ACHN (cell line): ENCODE measurements at regions not wholly inside any gene's neighbourhood (a gene's known extent, or its start where the extent isn't known, plus 50 kb on each side); places are given as distances from the start of the nearest gene placed in this dataset.
A peak's percentile ranks its signal among the peaks of the same experiment; 100 is the strongest.
"Not testable (repeated sequence)": the region's sequence is repeated elsewhere in the genome, so short reads cannot be mapped to it uniquely, and the experiment has no call there.

ENCODE experiments used
- DNase-seq: peaks from one replicate; pipeline ENCODE4 v3.0.0-alpha.2; 2015
- in situ Hi-C: cut with HindIII; loops from 2 replicates; pipeline ENCODE4 v1.10.0; 2017; ENCODE audit warnings: low sequenced_read_pairs, low pct_ligation_motif_present, low pct_unique_long_range_greater_than_20kb

DNA sequence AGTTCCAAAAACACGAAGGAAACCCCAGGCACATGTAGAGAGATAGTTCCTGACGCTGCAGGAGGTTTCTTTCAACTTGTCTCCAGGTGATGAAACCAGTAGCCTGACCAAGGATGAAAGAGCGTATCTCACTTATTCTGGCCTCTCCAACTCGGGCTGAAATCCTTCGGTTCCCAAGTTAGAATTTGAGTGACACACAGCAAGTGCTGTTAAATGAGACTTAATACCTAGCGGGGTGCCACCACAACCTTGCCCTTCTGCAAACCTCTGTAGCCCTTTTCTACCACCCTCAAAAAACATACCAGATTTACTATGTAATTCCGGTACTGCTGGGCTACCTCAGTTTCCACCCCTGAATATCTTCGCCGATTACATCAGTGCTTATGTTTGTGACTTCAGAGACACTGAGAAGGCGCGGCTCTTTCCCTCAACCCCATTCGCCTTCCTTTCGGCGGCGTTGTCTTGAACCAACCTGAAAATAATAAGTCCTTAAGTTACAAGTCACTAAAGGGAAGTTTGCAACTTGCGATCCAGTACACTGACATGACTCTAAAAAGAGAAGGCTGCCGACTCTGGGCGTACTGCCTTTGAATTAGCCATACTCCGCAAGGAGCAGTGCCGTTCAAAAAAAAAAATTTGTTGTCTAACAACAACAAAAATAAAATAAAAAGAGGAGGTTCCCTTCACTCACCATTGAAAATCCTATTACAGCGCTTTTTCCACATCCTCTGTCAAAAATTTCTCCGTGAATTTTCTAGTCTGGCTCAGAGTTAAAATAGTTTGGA lies 194.9 kb upstream of the ZNF184 start:
- in situ Hi-C loops: no loop called here
- no peak for DNase-seq

DNA sequence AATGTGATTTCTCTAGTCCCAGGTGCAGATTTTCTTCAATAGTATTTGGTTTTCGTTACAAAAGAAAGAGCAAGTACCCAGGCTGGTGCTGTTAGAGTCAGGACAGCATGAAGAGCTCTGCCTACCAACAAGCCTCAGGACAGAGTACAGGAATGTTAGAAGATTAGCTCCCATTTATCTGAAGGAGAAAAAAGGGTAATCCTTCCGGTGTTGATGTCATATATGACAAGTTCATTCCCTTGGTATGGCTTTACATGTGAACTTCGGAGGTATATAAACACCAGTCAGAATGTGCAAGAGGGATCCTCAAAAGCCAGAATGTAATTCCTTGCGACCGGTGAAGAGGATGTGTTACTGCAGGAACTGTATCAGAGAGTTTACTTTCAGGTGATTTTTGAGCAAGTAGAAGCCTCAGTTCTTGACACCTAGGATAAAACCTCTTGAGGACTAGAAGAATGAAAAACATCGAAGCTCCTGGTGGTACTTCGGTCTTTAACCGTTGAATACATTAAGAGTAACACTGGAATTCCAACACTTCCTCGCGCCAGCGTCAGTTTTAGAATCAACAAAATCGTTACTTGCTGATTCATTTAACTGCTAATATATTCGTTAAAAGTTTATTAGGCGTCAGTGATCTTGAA lies 194.2 kb upstream of the ZNF184 start:
- DNase-seq: no peak

DNA sequence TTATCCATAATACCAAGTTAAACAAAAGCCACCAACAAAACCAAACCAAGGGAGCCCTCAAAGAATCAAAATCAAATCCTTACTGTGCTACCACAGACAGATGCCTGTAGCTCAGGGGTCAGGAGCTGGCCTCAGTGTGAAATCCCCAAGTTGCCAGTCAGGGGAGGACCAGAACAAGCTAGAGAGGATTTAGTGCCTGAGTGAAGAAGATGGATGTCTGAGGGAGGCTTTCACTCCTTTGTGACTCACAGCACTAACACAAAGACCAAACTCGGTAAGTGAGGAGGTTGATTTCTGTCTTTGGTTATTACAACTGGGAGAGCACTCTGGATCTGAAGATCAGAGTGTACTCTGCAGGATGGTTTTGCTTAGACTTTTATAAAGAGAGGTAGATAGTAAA lies 189.9 kb upstream of the ZNF184 start:
- no peak for DNase-seq
- in situ Hi-C loops: no loop called here

More for the DNA sequence above, 194.2 kb upstream of the ZNF184 start:
- in situ Hi-C loops: no loop called here

DNA sequence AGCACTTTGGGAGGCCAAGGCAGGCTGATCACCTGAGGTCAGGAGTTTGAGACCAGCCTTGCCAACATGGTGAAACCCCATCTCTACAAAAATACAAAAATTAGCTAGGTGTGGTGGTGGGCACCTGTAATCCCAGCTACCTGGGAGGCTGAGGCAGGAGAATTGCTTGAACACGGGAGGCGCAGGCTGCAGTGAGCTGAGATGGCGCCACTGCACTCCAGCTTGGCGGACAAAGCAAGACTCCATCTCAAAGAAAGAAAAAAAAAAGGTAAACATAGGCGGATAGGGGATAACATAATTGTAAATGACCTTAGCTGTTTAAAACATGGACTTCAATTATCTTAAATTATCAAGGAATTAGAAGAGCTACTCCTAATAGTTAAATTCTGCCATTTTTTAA lies 189.3 kb upstream of the ZNF184 start:
- DNase-seq, in situ Hi-C loops: not testable (repeated sequence)

DNA sequence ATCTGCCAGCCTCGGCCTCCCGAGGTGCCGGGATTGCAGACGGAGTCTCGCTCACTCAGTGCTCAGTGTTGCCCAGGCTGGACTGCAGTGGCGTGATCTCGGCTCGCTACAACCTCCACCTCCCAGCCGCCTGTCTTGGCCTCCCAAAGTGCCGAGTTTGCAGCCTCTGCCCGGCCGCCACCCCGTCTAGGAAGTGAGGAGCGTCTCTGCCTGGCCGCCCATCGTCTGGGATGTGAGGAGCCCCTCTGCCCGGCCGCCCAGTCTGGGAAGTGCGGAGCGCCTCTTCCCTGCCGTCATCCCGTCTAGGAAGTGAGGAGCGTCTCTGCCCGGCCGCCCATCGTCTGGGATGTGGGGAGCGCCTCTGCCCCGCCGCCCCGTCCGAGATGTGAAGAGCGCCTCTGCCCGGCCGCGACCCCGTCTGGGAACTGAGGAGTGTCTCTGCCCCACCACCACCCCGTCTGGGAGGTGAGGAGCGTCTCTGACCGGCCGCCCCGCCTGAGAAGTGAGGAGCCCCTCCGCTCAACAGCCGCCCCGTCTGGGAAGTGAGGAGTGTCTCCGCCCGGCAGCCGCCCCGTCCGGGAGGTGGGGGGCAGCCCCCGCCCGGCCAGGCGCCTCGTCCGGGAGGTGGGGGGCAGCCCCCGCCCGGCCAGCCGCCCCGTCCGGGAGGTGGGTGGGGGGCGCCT lies 180.4 kb upstream of the ZNF184 start:
- in situ Hi-C loops, DNase-seq: not testable (repeated sequence)

DNA sequence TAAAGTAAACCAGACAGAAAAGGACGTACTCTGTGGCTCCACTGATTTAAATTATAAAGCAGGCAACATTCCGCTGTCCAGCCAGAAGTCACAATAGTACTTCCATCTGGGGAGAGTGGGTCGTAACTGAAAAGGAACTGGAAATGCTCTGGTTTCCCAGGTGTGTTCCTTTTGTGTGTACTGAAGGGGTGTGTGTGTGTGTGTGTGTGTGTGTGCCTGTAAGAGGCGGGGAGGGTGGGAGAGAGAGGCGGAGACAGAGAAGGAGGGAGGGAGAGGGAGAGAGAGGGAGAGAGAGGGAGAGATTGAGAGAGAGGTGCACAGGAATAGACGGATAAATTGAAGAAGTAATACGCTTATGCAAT lies 178.4 kb upstream of the ZNF184 start:
- in situ Hi-C loops: no loop called here
- DNase-seq: peak; percentile 48

DNA sequence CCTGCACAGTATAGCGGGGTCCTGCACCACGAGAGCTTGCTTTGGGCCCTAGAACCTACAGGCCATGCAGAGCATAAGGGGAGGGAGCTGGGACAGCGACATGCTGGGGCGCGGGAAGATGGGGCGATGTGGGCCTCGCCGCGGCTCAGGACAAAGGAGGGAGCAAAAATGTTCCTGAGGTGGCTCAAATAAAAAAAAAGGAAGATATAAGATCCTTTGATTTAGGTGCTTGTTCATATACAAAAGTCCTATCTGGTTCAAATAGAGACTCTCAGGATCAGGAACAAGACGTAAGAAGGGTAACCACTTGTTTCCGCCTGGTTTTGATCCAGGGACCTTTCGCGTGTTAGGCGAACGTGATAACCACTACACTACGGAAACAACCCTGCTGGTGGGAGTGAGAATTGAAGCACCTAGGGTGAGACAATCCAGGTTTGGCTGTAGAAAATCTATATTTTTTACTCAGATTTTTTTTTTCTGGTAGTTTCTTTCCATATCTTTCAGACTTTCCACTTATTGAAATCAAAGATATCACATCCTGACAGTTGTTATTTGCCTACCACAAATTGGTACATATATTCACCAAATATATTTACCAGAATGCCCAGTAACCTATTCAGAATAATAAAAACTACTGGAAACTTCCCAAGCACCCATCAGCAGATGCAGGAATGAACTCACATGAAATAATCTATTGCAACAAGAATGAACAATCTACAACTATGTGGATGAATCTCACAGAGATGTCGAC lies 177.9 kb upstream of the ZNF184 start:
- peak; percentile 80 for DNase-seq
- in situ Hi-C loops: no loop called here

DNA sequence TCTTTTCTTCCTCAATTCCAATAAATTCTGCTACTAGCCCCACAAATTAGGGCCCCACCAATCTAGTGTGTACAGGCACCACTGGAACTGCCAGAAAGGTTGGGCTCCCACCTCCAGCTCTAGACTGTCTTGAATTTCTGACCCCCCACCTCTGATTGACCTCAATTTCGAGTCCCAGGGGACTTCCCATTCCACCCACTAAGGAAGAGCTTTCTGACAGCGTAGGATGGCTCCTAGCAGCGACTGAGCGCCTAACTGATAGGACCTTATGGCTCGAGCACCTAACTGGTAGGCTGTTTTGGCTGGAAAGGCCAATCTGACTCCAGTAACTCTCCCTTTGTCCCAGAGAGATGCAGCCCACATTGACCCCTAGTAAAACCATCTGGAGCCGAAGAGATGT lies 171.6 kb upstream of the ZNF184 start:
- DNase-seq: no peak
- in situ Hi-C loops: no loop called here

DNA sequence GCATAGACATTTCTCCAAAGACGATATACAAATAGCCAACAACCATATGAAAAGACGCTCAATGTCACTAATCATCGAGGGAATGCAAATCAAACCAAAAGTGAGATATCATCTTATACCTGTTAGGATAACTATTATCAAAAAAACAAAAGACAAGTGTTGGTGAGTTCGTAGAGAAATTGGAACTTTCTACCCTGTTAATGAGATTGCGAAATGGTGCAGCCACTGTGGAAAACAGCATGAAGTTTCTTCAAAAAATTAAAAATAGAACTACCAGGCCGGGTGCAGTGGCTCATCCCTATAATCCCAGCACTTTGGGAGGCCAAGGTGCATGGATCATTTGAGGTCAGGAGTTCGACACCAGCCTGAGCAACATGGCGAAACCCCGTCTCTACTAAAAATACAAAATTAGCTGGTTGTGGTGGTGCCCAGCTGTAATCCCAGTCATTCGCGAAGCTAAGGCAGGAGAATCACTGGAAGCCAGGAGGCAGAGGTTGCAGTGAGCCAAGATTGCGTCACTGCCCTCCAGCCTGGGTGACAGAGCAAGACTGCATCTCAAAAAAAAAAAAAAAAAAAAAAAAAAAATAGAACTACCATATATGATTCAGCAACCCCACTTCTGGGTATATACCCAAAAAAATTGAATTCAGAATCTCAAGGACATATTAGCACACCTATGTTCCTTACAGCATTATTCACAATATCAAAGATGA lies 170.0 kb upstream of the ZNF184 start:
- in situ Hi-C loops: no loop called here
- no peak for DNase-seq

DNA sequence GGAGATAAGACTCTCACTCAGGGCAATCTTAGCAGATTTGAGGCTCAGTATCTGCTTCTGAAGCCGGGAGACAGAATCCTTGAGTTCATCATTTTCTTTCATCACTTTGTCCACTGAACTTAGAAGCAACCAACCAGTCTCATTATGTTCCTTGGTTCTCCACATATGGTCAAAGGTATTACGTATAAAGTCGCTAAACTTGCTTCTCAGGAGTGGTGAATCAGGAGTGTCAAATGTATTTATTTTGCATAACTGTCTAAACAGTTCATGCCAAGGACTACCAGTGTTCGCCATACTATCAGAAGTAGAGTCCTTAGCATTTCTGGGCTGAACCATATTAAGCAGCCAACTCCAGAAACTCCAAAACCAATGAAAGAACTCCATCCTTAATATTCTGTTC lies 163.0 kb upstream of the ZNF184 start:
- in situ Hi-C loops, DNase-seq: not testable (repeated sequence)

DNA sequence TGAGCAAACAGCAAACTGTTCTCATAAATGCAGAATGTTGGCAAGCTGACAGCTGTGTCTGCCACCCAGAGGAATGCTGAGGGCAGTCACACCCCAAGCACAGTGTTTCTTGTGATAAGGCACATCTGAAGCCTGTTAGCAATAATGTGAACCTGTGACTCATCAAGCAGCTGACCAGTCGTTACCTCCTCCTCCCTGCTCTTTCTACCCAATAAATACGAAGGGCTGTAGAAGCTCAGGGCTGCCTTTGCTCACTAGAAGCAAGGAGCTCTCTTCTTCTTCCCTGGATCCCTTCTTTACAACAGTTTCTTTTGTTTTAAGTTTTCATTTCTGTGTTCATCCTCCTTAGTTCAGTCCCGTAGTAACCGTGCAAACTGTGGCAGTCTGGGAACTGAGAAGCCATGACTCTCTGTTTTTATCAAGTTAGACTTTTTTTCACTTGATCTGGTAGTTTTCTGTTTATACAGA lies 160.3 kb upstream of the ZNF184 start:
- peak; percentile 91 for DNase-seq
- in situ Hi-C loops: not testable (repeated sequence)

DNA sequence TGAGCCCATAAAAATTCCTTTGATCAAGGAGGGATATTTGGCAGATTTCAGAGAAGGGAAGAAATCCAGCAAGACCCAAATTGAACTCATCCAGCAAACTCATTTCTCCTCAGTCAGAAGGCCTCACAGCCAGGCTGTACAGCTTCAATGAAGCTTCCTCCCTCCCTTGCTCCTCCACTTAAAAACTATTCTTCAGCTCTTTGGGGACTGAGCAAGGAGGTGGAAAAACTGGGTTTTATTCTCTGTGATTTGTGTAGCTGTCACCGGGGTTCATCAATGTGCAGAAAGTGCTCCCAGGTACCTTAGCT lies 158.7 kb upstream of the ZNF184 start:
- in situ Hi-C loops: no loop called here
- DNase-seq: no peak

DNA sequence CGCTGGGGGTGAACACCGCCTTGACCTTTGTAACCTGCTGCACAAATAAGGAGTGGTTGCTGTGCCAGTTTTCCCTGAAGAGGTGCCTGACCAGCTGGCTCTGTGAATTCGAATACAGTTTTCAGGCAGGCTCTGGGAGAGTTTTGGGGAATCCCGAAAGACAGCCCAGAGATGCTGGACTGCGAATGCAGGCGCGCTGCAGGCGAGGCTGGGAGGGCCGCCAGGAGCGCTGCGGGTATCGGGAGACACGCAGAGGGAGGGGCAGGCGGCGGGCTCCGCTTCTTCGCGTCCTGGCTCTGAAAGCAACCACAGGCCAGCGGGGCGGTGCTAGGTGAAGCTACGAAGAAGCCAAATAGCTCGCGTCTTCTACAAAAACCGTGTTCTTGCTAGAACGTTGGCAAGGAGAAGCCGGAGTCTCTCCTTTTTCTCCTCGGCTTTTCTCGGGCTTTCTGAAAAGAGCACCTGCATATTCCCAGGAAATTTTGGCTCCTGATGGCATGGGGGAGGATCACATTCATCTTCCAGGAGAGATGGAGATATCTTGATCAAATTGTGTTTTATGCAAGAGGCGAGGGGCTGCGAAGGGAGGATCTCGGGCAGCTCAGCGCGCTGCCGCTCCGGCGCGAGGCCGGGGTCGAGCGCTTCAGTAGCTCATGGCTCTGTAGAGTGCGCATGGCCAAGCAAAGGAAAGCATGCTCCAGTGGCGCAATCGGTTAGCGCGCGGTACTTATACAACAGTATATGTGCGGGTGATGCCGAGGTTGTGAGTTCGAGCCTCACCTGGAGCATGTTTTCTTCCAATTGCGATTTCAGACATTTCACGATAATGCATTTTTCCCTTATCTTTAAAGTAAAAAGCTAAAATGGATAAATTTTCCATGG lies 158.1 kb upstream of the ZNF184 start:
- DNase-seq: peak; percentile 79
- in situ Hi-C loops: no loop called here

DNA sequence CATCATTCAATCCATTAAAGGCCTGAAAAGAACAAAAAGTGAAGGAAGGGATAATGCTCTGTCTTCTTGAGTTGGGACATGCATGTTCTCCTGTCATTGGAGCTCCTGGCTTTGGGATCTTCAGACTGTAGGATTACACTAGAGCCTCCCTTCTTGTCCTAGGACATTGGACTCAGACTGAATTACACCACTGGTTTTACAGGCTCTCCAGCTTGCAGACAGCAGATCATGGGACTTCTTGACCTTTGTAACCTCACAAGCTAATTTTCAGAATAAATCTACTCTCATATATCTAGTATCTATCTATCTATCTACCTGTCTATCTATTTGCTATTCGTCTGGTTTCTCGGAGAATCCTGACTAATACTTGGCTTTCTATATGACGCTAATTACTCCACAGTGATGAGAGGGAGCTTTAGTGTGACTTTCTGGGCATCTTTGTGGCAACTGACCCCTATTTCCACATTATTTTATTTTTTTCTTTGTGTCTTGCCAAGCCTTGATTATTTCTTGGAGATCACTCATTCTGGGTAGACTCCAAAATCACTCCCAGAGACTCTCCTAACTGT lies 151.9 kb upstream of the ZNF184 start:
- DNase-seq: no peak
- in situ Hi-C loops: no loop called here

DNA sequence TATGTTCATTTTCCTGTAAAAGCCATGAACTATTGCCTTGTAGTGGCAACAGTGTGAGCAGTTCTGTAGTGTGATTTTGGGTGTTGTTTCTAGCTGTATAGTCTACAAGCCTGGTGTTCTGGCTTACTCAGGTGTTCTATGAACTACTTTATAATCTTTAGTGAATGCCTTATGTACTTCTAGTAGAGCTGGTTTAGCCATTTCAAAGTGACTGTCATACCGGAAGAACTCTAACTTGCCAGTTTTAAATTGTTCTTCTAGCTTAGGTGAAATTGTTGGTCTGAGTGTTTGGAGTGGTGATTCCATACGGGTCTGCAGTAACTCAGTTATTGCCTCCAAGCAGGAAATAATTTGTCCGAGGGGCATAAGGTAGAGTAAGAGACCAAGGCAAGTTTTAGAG lies 150.2 kb upstream of the ZNF184 start:
- in situ Hi-C loops: no loop called here
- no peak for DNase-seq

DNA sequence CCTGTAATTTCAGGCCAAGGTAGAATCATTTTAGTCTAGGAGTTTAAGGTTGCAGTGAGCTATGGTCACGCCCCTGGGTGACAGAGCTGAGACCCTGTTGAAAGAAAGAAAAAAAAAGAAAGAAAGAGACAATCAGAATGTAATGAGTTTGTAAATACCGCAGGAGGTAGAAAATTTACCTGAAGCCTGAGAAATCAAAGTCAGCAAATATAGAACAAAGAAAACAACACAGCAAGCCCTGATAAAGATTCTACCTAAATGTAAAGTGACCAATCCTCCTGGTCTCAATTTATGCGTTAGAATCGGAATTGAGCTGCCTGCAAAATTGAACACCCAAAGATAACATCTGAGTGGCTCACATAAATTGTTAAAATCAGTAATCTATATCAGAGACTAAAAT lies 146.5 kb upstream of the ZNF184 start:
- in situ Hi-C loops: no loop called here

More for the DNA sequence above, 146.5 kb upstream of the ZNF184 start:
- no peak for DNase-seq
